ENCODE measurements at regions not wholly inside any gene's neighbourhood (a gene's known extent, or its start where the extent isn't known, plus 50 kb on each side); places are given as distances from the start of the nearest gene placed in this dataset.
"Not testable (repeated sequence)": the region's sequence is repeated elsewhere in the genome, so short reads cannot be mapped to it uniquely, and the experiment has no call there.

- not testable (repeated sequence) for TF ChIP-seq POLR2AphosphoS5 (IDR thresholded peaks at IDR 0.05; ENCODE audit: borderline replicate concordance, low read depth, low read length); EZH2 (IDR thresholded peaks at IDR 0.05); FOXP2 (optimal IDR thresholded peaks at IDR 0.05; ENCODE audit: control extremely low read depth, extremely low read length, insufficient read depth)
These were observed 83.6 kb upstream of the PPP2R5C start for GRCh38 chr14:101677912-101678327.

All from SK-N-MC (cell line).